HG03025 (cell line): ENCODE measurements at regions not wholly inside any gene's neighbourhood (a gene's known extent, or its start where the extent isn't known, plus 50 kb on each side); places are given as distances from the start of the nearest gene placed in this dataset.
"Not testable (repeated sequence)": the region's sequence is repeated elsewhere in the genome, so short reads cannot be mapped to it uniquely, and the experiment has no call there.

Source experiments
- ATAC-seq: cut with Tn5 transposase; IDR thresholded peaks from one replicate; pipeline ENCODE4 v1.9.1; 2021; ENCODE audit warnings: mild to moderate bottlenecking, moderate library complexity; ENCODE audit not compliant: unreplicated experiment, low FRiP score

GRCh38 chr2:2495606-2496005 lies 164.5 kb upstream of the MYT1L start:
- ATAC-seq: no peak

GRCh38 chr2:2493496-2493895 lies 162.4 kb upstream of the MYT1L start:
- no peak for ATAC-seq

DNA sequence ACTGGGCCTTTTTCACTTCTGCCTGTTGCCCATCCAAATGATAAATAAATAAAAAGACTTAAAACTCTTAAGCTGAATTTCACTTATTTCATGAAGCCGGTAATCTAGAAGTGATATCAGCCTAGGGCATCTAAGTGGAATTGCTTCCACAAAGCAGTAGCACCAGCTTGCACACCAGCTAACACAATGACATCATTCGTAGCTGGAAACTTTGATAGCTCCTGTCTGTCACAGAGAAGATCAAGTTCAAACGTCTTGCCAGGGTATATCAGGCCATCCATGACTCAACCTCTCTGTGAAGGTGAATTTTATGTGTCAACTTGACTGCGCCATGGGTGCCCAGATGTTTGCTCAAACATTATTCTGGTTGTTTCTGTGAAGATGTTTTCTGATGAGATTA lies 161.7 kb upstream of the MYT1L start:
- no peak for ATAC-seq

- no peak for ATAC-seq
These were observed 160.9 kb upstream of the MYT1L start for GRCh38 chr2:2491964-2492363.

GRCh38 chr2:2484301-2484700 lies 153.2 kb upstream of the MYT1L start:
- no peak for ATAC-seq

- no peak for ATAC-seq
These were observed 151.8 kb upstream of the MYT1L start for GRCh38 chr2:2482851-2483250.

GRCh38 chr2:2472881-2473280 lies 141.8 kb upstream of the MYT1L start:
- no peak for ATAC-seq

DNA sequence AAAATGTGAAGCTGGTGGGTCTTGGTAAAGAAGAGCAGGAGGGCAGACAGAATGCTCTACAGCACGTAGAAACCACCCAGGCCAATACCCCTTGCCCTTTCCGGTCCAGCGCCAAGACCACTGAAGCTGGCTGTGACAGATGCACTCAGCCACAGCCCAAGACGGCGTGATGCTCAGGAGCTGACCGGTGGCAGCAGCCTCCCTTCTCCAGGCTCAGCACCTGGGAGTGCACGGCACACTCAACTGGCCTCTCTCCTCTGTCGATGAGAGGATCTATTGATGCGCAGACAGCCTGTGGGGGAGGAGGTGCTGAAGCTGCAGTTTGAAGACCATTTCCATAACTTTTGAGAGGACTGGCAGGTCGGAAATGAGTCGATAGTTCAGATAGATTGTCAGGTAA lies 141.0 kb upstream of the MYT1L start:
- ATAC-seq: no peak

DNA sequence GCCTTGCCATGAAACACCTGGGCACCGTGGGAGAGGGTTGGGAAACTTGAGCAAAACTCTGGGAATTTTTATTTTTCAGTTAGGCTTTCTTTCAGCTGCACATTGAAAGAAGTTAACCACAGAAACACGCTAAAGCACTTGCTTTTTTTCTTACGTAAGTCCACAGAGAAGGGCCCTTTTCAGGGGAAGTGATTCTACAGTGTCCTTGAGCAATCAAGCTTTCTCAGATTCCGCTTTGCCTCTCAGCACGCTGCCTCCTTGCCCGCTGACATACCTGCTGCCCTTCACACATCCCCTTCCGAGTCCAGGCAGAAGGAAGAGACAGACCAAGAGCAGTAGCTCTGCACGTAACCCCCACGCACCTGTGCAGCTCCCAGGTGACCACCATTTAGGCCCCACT lies 135.5 kb upstream of the MYT1L start:
- ATAC-seq: no peak

GRCh38 chr2:2464643-2465042 lies 133.6 kb upstream of the MYT1L start:
- no peak for ATAC-seq

- no peak for ATAC-seq
These were observed 133.0 kb upstream of the MYT1L start for GRCh38 chr2:2464094-2464493.

- no peak for ATAC-seq
These were observed 125.6 kb upstream of the MYT1L start for GRCh38 chr2:2456721-2457120.

DNA sequence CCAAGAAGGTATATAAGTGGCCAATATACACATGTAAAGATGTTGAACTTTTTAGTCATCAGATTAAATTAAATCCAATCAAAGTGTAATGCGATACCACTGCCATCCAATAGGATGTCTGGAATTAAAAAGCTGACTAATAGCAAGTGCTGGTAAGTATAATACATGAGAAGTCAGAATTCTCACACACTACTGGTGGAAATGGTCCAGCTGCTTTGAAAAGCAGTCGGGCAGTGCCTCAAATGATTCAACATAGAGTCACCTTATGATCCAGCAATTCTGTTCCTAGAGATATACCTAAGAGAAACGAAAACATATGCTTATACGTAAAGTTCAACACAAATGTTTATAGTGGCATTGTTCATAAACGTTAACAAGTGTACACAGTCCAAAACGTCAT lies 124.1 kb upstream of the MYT1L start:
- ATAC-seq: no peak

- no peak for ATAC-seq
These were observed 121.9 kb upstream of the MYT1L start for GRCh38 chr2:2452961-2453360.

DNA sequence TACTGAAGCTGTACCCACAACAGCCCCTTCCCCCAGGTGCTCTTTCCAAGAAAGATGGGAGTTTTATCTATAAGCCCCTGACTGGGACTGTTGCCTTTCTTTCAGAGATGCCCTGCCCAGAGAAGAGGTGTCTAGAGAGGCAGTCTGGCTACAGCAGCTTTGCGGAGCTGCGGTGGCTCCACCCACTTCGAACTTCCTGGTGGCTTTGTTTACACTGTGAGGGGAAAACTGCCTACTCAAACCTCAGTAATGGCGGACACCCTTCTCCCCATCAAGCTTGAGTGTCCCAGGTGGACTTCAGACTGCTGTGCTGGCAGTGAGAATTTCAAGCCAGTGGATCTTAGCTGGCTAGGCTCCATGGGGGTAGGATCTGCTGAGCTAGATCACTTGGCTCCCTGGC lies 120.2 kb upstream of the MYT1L start:
- not testable (repeated sequence) for ATAC-seq

DNA sequence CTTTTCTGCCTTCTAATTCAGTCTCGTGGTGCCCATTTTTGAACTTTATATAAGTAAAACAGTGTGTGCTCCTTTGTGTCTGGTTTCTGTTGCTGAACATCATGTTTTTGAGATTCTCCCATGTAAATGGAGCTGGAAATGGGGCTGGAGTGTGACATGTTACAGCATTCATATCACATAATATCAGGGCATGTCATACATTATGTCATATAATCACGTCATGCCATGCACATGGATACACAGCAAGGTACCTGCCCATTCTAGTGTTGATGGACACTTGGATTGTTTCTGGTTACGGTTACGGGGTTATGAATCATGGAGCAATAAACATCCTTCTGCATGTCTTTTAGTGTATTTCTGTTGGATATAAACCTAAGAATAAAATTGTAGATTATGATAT lies 117.1 kb upstream of the MYT1L start:
- ATAC-seq: no peak

GRCh38 chr2:2422621-2423020 lies 91.5 kb upstream of the MYT1L start:
- no peak for ATAC-seq

GRCh38 chr2:2413525-2413924 lies 82.5 kb upstream of the MYT1L start:
- ATAC-seq: no peak

DNA sequence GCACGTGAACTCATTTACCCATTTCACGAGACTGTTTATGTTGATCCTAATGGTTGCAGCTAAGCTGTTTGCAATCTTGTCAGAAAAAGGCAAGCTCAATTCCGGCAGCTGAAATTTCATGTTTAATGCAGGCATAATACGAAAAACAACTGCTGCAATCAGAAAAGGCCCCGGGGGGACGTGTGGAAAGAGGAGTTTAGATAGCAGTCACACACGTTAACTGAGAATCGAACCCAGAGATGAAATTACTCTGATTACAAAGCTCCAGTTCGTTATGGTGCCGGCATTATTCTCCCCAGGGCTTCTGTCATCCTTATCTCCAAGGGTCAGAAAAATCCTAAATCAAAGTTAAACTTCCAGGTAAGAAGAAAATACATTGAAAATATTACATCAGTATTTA lies 79.9 kb upstream of the MYT1L start:
- no peak for ATAC-seq

- ATAC-seq: no peak
These were observed 78.4 kb upstream of the MYT1L start for GRCh38 chr2:2409481-2409880.

- no peak for ATAC-seq
These were observed 74.7 kb upstream of the MYT1L start for GRCh38 chr2:2405780-2406179.

- ATAC-seq: no peak
These were observed 69.4 kb upstream of the MYT1L start for GRCh38 chr2:2400286-2401038.

- ATAC-seq: no peak
These were observed 68.3 kb upstream of the MYT1L start for GRCh38 chr2:2399396-2399795.
